ENCODE measurements at regions not wholly inside any gene's neighbourhood (a gene's known extent, or its start where the extent isn't known, plus 50 kb on each side); places are given as distances from the start of the nearest gene placed in this dataset.

DNA sequence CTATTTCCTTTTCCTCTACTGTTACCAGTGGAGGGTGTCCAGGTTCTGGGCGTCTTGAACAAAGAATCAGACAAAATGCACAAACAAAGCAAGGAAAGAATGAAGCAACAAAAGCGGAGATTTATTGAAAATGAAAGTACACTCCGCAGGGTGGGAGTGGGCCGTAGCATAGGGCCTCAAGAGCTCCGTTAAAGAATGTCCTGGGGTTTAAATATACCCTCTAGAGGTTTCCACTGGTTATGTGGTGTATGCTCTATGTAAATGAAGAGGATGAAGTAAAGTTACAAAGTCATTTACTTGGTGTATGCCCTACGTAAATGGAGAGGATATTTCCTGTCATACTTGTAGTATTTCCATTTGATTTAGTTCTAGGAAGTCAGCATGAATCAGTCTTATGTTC, 113.5 kb upstream of the MRPS30 start:
- Mint-ChIP-seq H3K27me3 (ENCODE audit: low read depth, unreplicated experiment) (no peaks in the 10 kb centered on the region), H3K4me3 (ENCODE audit: unreplicated experiment) (no peak overlapping the region), H3K9me3 (ENCODE audit: unreplicated experiment) (no peaks in the 10 kb centered on the region), H3K4me1 (ENCODE audit: low read depth, unreplicated experiment) (no peaks in the 10 kb centered on the region), H3K36me3 (ENCODE audit: low read depth, unreplicated experiment) (no peaks in the 10 kb centered on the region), H3K27ac (ENCODE audit: unreplicated experiment) (no peak overlapping the region)
- Histone ChIP-seq H3K4me2 (ENCODE audit: low read length) (no peak overlapping the region), H3K79me2 (ENCODE audit: insufficient read depth, low read length) (no peaks in the 10 kb centered on the region), H2AFZ (ENCODE audit: low read depth, low read length) (no peak overlapping the region), H3K9ac (ENCODE audit: low read length) (no peak overlapping the region), H3K27ac (ENCODE audit: low read depth, low read length) (no peak overlapping the region), H4K20me1 (ENCODE audit: insufficient read depth, low read length) (no peaks in the 10 kb centered on the region), H3K4me3 (ENCODE audit: insufficient read depth, low read depth, low read length) (no peak overlapping the region), H3K27me3 (ENCODE audit: insufficient read depth, low read length) (no peaks in the 10 kb centered on the region), H3K36me3 (ENCODE audit: insufficient read depth, low read length) (no peaks in the 10 kb centered on the region), H3K9me3 (ENCODE audit: insufficient read depth, low read depth, low read length) (no peaks in the 10 kb centered on the region), H3K4me1 (ENCODE audit: insufficient read depth, low read length) (no peaks in the 10 kb centered on the region)
- TF ChIP-seq, protein P1, sequence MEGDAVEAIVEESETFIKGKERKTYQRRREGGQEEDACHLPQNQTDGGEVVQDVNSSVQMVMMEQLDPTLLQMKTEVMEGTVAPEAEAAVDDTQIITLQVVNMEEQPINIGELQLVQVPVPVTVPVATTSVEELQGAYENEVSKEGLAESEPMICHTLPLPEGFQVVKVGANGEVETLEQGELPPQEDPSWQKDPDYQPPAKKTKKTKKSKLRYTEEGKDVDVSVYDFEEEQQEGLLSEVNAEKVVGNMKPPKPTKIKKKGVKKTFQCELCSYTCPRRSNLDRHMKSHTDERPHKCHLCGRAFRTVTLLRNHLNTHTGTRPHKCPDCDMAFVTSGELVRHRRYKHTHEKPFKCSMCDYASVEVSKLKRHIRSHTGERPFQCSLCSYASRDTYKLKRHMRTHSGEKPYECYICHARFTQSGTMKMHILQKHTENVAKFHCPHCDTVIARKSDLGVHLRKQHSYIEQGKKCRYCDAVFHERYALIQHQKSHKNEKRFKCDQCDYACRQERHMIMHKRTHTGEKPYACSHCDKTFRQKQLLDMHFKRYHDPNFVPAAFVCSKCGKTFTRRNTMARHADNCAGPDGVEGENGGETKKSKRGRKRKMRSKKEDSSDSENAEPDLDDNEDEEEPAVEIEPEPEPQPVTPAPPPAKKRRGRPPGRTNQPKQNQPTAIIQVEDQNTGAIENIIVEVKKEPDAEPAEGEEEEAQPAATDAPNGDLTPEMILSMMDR (IDR thresholded peaks at IDR 0.05; ENCODE audit: insufficient read depth, low read depth, low read length): no peak
- TF ChIP-seq EZH2 (IDR thresholded peaks at IDR 0.05; ENCODE audit: insufficient read depth, low read length): no peak
- DNase-seq (ENCODE audit: low read depth) (no peak), FAIRE-seq (no peak)

GRCh38 chr5:44691802-44692201, 116.9 kb upstream of the MRPS30 start:
- DNase-seq (ENCODE audit: low read depth): no peak
- Mint-ChIP-seq H3K4me3 (ENCODE audit: unreplicated experiment) (no peak overlapping the region), H3K9me3 (ENCODE audit: unreplicated experiment) (no peaks in the 10 kb centered on the region), H3K36me3 (ENCODE audit: low read depth, unreplicated experiment) (no peaks in the 10 kb centered on the region), H3K27ac (ENCODE audit: unreplicated experiment) (peak overlapping the region; percentile 50), H3K27me3 (ENCODE audit: low read depth, unreplicated experiment) (no peaks in the 10 kb centered on the region), H3K4me1 (ENCODE audit: low read depth, unreplicated experiment) (no peaks in the 10 kb centered on the region)
- no peak overlapping the region for H3K27ac ChIP-seq (ENCODE audit: low read depth, low read length)
- H3K9ac ChIP-seq (ENCODE audit: low read length): no peak overlapping the region
- no peak overlapping the region for H2AFZ ChIP-seq (ENCODE audit: low read depth, low read length)
- no peaks in the 10 kb centered on the region for H3K9me3 ChIP-seq (ENCODE audit: insufficient read depth, low read depth, low read length)
- no peak for FAIRE-seq
- no peak overlapping the region for H3K4me3 ChIP-seq (ENCODE audit: insufficient read depth, low read depth, low read length)
- H3K27me3 ChIP-seq (ENCODE audit: insufficient read depth, low read length): no peaks in the 10 kb centered on the region
- H3K79me2 ChIP-seq (ENCODE audit: insufficient read depth, low read length): no peaks in the 10 kb centered on the region
- H3K4me1 ChIP-seq (ENCODE audit: insufficient read depth, low read length): no peaks in the 10 kb centered on the region
- H3K4me2 ChIP-seq (ENCODE audit: low read length): no peak overlapping the region
- TF ChIP-seq, protein P1 (IDR thresholded peaks at IDR 0.05; ENCODE audit: insufficient read depth, low read depth, low read length): no peak
- no peak for TF ChIP-seq EZH2 (IDR thresholded peaks at IDR 0.05; ENCODE audit: insufficient read depth, low read length)
- no peaks in the 10 kb centered on the region for H4K20me1 ChIP-seq (ENCODE audit: insufficient read depth, low read length)
- no peaks in the 10 kb centered on the region for H3K36me3 ChIP-seq (ENCODE audit: insufficient read depth, low read length)

- no peaks in the 10 kb centered on the region for H3K4me1 ChIP-seq (ENCODE audit: insufficient read depth, low read length)
- no peak overlapping the region for H2AFZ ChIP-seq (ENCODE audit: low read depth, low read length)
- Mint-ChIP-seq H3K36me3 (ENCODE audit: low read depth, unreplicated experiment) (no peaks in the 10 kb centered on the region), H3K4me1 (ENCODE audit: low read depth, unreplicated experiment) (no peaks in the 10 kb centered on the region), H3K9me3 (ENCODE audit: unreplicated experiment) (peaks cover 2% of the 10 kb centered on the region), H3K27ac (ENCODE audit: unreplicated experiment) (no peak overlapping the region), H3K27me3 (ENCODE audit: low read depth, unreplicated experiment) (no peaks in the 10 kb centered on the region), H3K4me3 (ENCODE audit: unreplicated experiment) (no peak overlapping the region)
- H3K9me3 ChIP-seq (ENCODE audit: insufficient read depth, low read depth, low read length): peaks cover 3% of the 10 kb centered on the region
- no peak for DNase-seq (ENCODE audit: low read depth)
- no peak for FAIRE-seq
- H3K9ac ChIP-seq (ENCODE audit: low read length): no peak overlapping the region
- H3K79me2 ChIP-seq (ENCODE audit: insufficient read depth, low read length): no peaks in the 10 kb centered on the region
- H4K20me1 ChIP-seq (ENCODE audit: insufficient read depth, low read length): no peaks in the 10 kb centered on the region
- H3K4me2 ChIP-seq (ENCODE audit: low read length): no peak overlapping the region
- H3K4me3 ChIP-seq (ENCODE audit: insufficient read depth, low read depth, low read length): no peak overlapping the region
- TF ChIP-seq EZH2 (IDR thresholded peaks at IDR 0.05; ENCODE audit: insufficient read depth, low read length): no peak
- no peak overlapping the region for H3K27ac ChIP-seq (ENCODE audit: low read depth, low read length)
- H3K36me3 ChIP-seq (ENCODE audit: insufficient read depth, low read length): no peaks in the 10 kb centered on the region
- no peaks in the 10 kb centered on the region for H3K27me3 ChIP-seq (ENCODE audit: insufficient read depth, low read length)
Observed at GRCh38 chr5:44681906-44682305, 126.8 kb upstream of the MRPS30 start.

Data from astrocyte (in vitro differentiated cells and primary cell).